Mesenchymal stem cell (in vitro differentiated cells and primary cell): ENCODE measurements at regions not wholly inside any gene's neighbourhood (a gene's known extent, or its start where the extent isn't known, plus 50 kb on each side); places are given as distances from the start of the nearest gene placed in this dataset.

Experiments used
- DNase-seq: peaks from one replicate; pipeline ENCODE4 v3.0.0-alpha.2; 2013
- H2AFZ ChIP-seq: one replicate; pipeline ENCODE4 v1.6.1; 2013; ENCODE audit warnings: low read depth, mild to moderate bottlenecking, control low read depth, inconsistent platforms, low read length, moderate library complexity
- H2AK5ac ChIP-seq: 2 replicates; pipeline ENCODE4 v1.6.1; 2013; ENCODE audit warnings: low read length, moderate library complexity, mild to moderate bottlenecking, inconsistent platforms; ENCODE audit not compliant: severe bottlenecking
- H2BK120ac ChIP-seq: one replicate; pipeline ENCODE4 v1.6.1; 2013; ENCODE audit warnings: low read depth, mild to moderate bottlenecking, inconsistent platforms, low read length, moderate library complexity
- H2BK12ac ChIP-seq, 2 experiments: one replicate each; pipeline ENCODE4 v1.6.1; 2013; ENCODE audit warnings: inconsistent platforms in 2 of 2, low read length in 2 of 2, mild to moderate bottlenecking in 2 of 2, moderate library complexity in 2 of 2, control low read depth in 1 of 2
- H2BK15ac ChIP-seq: one replicate; pipeline ENCODE4 v1.6.1; 2013; ENCODE audit warnings: mild to moderate bottlenecking, low read depth, inconsistent platforms; ENCODE audit not compliant: poor library complexity, severe bottlenecking
- H2BK5ac ChIP-seq: 2 replicates; pipeline ENCODE4 v1.6.1; 2013; ENCODE audit warnings: low read depth, mild to moderate bottlenecking, low read length, control low read depth, inconsistent platforms; ENCODE audit not compliant: poor library complexity, severe bottlenecking
- H3K14ac ChIP-seq, 2 experiments: one replicate each; pipeline ENCODE4 v1.6.1; 2013; ENCODE audit warnings: inconsistent platforms in 2 of 2, low read length in 2 of 2, control low read depth in 1 of 2, mild to moderate bottlenecking in 1 of 2, moderate library complexity in 1 of 2
- H3K18ac ChIP-seq, 2 experiments: one replicate each; pipeline ENCODE4 v1.6.1; 2013; ENCODE audit warnings: inconsistent platforms in 2 of 2, low read length in 2 of 2, control low read depth in 1 of 2, low read depth in 1 of 2, mild to moderate bottlenecking in 1 of 2
- H3K23ac ChIP-seq, 2 experiments: one replicate each; pipeline ENCODE4 v1.6.1; 2013; ENCODE audit warnings: inconsistent platforms in 2 of 2, low read length in 2 of 2, mild to moderate bottlenecking in 2 of 2, moderate library complexity in 2 of 2, control low read depth in 1 of 2
- H3K27ac ChIP-seq: 2 replicates; pipeline ENCODE4 v1.5.1; 2013; ENCODE audit warnings: mild to moderate bottlenecking, moderate library complexity, low read length, control low read depth, inconsistent platforms; ENCODE audit not compliant: poor library complexity, severe bottlenecking
- H3K27me3 ChIP-seq, 2 experiments: 2 replicates each; pipeline versions ENCODE4 v1.6.1 to v1.7.0; 2013; ENCODE audit warnings: low read length in 2 of 2, mild to moderate bottlenecking in 2 of 2, moderate library complexity in 2 of 2, control low read depth in 1 of 2, inconsistent platforms in 1 of 2; ENCODE audit not compliant: control insufficient read depth in 1 of 2, insufficient read depth in 1 of 2
- H3K36me3 ChIP-seq, 2 experiments: 2 replicates each; pipeline versions ENCODE4 v1.6.1 to v1.7.0; 2013; ENCODE audit warnings: low read length in 2 of 2, control low read depth in 1 of 2, inconsistent platforms in 1 of 2, low read depth in 1 of 2, mild to moderate bottlenecking in 1 of 2; ENCODE audit not compliant: insufficient read depth in 2 of 2, control insufficient read depth in 1 of 2
- H3K4ac ChIP-seq, 2 experiments: one replicate each; pipeline ENCODE4 v1.6.1; 2013; ENCODE audit warnings: inconsistent platforms in 2 of 2, low read length in 2 of 2, mild to moderate bottlenecking in 2 of 2, moderate library complexity in 2 of 2, control low read depth in 1 of 2, low read depth in 1 of 2
- H3K4me1 ChIP-seq: 2 replicates; pipeline ENCODE4 v1.6.1; 2013; ENCODE audit warnings: low read depth, low read length, control low read depth; ENCODE audit not compliant: control insufficient read depth, insufficient read depth
- H3K4me2 ChIP-seq: 2 replicates; pipeline ENCODE4 v1.6.1; 2013; ENCODE audit warnings: low read length, mild to moderate bottlenecking, inconsistent platforms; ENCODE audit not compliant: poor library complexity, severe bottlenecking
- H3K4me3 ChIP-seq, 2 experiments: 2 replicates each; pipeline versions ENCODE4 v1.5.1 to v1.7.0; 2013; ENCODE audit warnings: low read length in 2 of 2, mild to moderate bottlenecking in 2 of 2, control low read depth in 1 of 2, low read depth in 1 of 2; ENCODE audit not compliant: insufficient read depth in 1 of 2
- H3K79me1 ChIP-seq: replicated peaks from 2 replicates; pipeline ENCODE4 v1.6.1; 2013; ENCODE audit warnings: mild to moderate bottlenecking, control low read depth, low read length, inconsistent platforms; ENCODE audit not compliant: poor library complexity, severe bottlenecking
- H3K9ac ChIP-seq: 2 replicates; pipeline ENCODE4 v1.7.0; 2013; ENCODE audit warnings: mild to moderate bottlenecking, low read length, moderate library complexity
- H3K9me3 ChIP-seq: 2 replicates; pipeline ENCODE4 v1.7.0; 2013; ENCODE audit warnings: mild to moderate bottlenecking, low read length; ENCODE audit not compliant: control insufficient read depth
- H4K8ac ChIP-seq: one replicate; pipeline ENCODE4 v1.6.1; 2013; ENCODE audit warnings: inconsistent platforms, mild to moderate bottlenecking, low read length, moderate library complexity
- H4K91ac ChIP-seq: one replicate; pipeline ENCODE4 v1.6.1; 2013; ENCODE audit warnings: mild to moderate bottlenecking, low read length, inconsistent platforms
- WGBS: methylation state at CpG from one replicate; pipeline ENCODE4 v1.1.7; 2013; ENCODE audit warnings: mixed read lengths; 5-methylcytosine and 5-hydroxymethylcytosine counted together

DNA sequence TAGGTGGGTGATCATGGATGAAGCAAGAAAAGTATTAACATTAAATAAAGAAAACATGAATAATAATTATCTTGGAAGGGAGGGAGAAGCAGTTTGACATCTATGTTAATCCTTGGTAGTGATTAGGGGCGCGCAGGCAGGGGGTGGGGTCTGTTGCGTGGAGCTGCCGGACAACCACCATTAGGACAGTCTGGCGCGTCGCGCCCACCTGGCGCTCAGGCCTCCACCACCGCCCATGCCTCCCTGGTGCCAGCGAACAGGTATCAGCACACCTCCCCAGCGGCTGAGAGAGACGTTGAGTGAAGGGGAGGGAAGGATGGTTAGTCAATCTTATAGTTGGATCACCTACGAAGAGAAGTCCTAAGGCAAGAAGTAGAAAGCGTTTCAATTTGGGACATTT lies 94.2 kb upstream of the CDK1 start:
- Histone ChIP-seq H3K23ac (no peak overlapping the region), H3K4ac (no peak overlapping the region), H3K4me2 (no peak overlapping the region), H2BK120ac (no peak overlapping the region), H2AFZ (no peak overlapping the region), H3K79me1 (no peaks in the 10 kb centered on the region), H3K27ac (no peak overlapping the region), H3K18ac (no peak overlapping the region), H3K4me3 (no peak overlapping the region), H3K4me1 (no peaks in the 10 kb centered on the region), H4K91ac (no peak overlapping the region), H3K9me3 (no peaks in the 10 kb centered on the region), H4K8ac (no peak overlapping the region), H3K36me3 (no peaks in the 10 kb centered on the region), H2BK5ac (no peak overlapping the region), H2BK12ac (no peak overlapping the region), H3K14ac (no peak overlapping the region), H2AK5ac (no peak overlapping the region), H3K27me3 (peaks cover 0 to 5% of the 10 kb centered on the region in 2 experiments), H2BK15ac (no peak overlapping the region), H3K9ac (no peak overlapping the region)
- 93% methylated on average over 15 of the region's 15 CpGs for WGBS
- no peak for DNase-seq

DNA sequence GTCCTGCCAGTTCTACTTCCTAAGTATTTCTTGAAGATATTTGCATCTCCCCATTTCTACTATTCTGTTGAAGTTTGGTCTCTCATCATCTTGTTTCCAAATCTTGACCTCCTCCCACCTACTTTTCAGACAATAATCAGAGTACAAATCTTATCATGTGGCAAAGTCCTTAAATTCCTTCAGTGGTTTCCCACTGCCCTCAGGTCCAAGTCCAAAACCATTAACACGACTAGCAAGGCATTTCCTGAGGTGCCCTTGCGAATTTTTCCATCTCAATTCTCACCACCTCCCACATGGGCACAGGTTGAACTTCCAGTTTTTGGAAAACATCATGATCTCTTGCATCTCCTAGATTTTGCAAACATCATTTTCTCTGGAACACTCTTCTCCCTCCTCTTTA lies 97.2 kb upstream of the CDK1 start:
- H3K23ac ChIP-seq, result no peak overlapping the region
- no peak overlapping the region for H3K18ac ChIP-seq
- no peak overlapping the region for H3K9ac ChIP-seq
- DNase-seq, result no peak
- H3K9me3 ChIP-seq, result no peaks in the 10 kb centered on the region
- H2BK120ac ChIP-seq, result no peak overlapping the region
- no peaks in the 10 kb centered on the region for H3K79me1 ChIP-seq
- H3K36me3 ChIP-seq, result no peaks in the 10 kb centered on the region
- no peak overlapping the region for H2BK5ac ChIP-seq
- no peak overlapping the region for H4K91ac ChIP-seq
- no peak overlapping the region for H3K14ac ChIP-seq
- no peak overlapping the region for H3K4me3 ChIP-seq
- no peak overlapping the region for H4K8ac ChIP-seq
- no peak overlapping the region for H2BK15ac ChIP-seq
- no peak overlapping the region for H3K4ac ChIP-seq
- H3K27me3 ChIP-seq, result peaks cover 0 to 5% of the 10 kb centered on the region in 2 experiments
- H3K4me2 ChIP-seq, result no peak overlapping the region
- WGBS, result 69% methylated on average over 2 of the region's 2 CpGs
- H2BK12ac ChIP-seq, result no peak overlapping the region
- H3K27ac ChIP-seq, result no peak overlapping the region
- H2AK5ac ChIP-seq, result no peak overlapping the region
- H3K4me1 ChIP-seq, result no peaks in the 10 kb centered on the region
- H2AFZ ChIP-seq, result no peak overlapping the region

DNA sequence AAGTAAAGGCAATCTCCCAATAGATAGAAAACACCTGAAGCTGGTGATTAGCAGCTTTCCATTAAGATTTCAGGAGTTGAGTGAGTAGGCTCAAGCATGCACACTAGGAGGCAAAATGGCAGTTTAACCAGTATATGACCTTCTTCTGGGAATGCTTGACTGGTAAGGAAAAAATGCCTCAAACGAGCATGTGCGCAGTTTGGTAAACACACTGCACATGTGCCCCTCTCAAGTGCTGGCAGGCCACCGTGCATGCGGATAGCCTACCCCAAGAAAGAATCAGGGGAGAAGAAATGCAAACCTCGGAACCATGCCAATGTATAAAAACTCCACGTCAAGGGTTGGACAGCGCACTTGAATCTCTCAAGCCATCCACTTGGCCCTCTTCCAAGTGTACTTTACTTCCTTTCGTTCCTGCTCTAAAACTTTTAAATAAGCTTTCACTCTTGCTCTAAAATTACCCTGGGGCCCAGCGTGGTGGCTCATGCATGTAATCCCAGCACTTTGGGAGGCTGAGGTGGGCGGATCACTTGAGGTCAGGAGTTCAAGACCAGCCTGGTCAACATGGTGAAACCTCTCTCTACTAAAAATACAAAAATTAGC lies 98.8 kb upstream of the CDK1 start:
- H3K4me1 ChIP-seq, result no peaks in the 10 kb centered on the region
- H2BK15ac ChIP-seq, result no peak overlapping the region
- H3K9me3 ChIP-seq, result no peaks in the 10 kb centered on the region
- 86% methylated on average over 10 of the region's 10 CpGs for WGBS
- H3K14ac ChIP-seq, result no peak overlapping the region
- no peak overlapping the region for H3K4ac ChIP-seq
- no peaks in the 10 kb centered on the region for H3K79me1 ChIP-seq
- no peak overlapping the region for H3K27ac ChIP-seq
- no peak overlapping the region for H4K8ac ChIP-seq
- H2BK5ac ChIP-seq, result no peak overlapping the region
- H3K18ac ChIP-seq, result no peak overlapping the region
- no peak overlapping the region for H2BK120ac ChIP-seq
- no peak overlapping the region for H2BK12ac ChIP-seq
- peaks cover 0 to 5% of the 10 kb centered on the region in 2 experiments for H3K27me3 ChIP-seq
- no peak for DNase-seq
- H2AK5ac ChIP-seq, result no peak overlapping the region
- H3K23ac ChIP-seq, result no peak overlapping the region
- H3K9ac ChIP-seq, result no peak overlapping the region
- H2AFZ ChIP-seq, result no peak overlapping the region
- H3K36me3 ChIP-seq, result no peaks in the 10 kb centered on the region
- no peak overlapping the region for H3K4me3 ChIP-seq
- no peak overlapping the region for H4K91ac ChIP-seq
- H3K4me2 ChIP-seq, result no peak overlapping the region

DNA sequence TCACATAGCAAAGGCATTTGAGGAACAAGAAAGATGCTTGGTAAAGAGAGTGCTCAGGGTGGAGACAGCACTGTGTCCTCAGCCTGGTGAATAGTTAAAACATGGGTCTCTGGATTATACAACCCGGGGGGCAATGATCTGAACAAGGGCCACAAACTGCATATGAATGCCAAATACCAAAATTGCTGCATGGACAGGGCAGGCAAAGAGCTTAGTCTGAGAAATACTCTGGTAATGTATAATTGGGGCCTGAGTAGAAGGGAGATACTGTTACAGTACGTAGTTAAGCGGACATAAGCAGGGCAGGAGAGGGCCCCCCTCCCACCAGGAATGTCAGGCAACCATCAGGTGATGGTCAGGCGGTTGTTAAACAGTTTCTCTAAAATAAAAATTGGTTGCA lies 99.3 kb upstream of the CDK1 start:
- Histone ChIP-seq H4K91ac (no peak overlapping the region), H2BK5ac (no peak overlapping the region), H2BK15ac (no peak overlapping the region), H3K18ac (no peak overlapping the region), H2AK5ac (no peak overlapping the region), H2BK120ac (no peak overlapping the region), H3K9ac (no peak overlapping the region), H3K23ac (no peak overlapping the region), H3K27me3 (peaks cover 0 to 5% of the 10 kb centered on the region in 2 experiments), H3K4me1 (no peaks in the 10 kb centered on the region), H3K9me3 (no peaks in the 10 kb centered on the region), H4K8ac (no peak overlapping the region), H3K14ac (no peak overlapping the region), H2AFZ (no peak overlapping the region), H3K4me2 (no peak overlapping the region), H3K79me1 (no peaks in the 10 kb centered on the region), H3K4ac (no peak overlapping the region), H3K27ac (no peak overlapping the region), H2BK12ac (no peak overlapping the region), H3K36me3 (no peaks in the 10 kb centered on the region), H3K4me3 (no peak overlapping the region)
- WGBS, result 87% methylated on average over 3 of the region's 4 CpGs
- DNase-seq, result no peak
